HG03457 (cell line): ENCODE measurements at regions not wholly inside any gene's neighbourhood (a gene's known extent, or its start where the extent isn't known, plus 50 kb on each side); places are given as distances from the start of the nearest gene placed in this dataset.

ENCODE experiments used
- ATAC-seq: cut with Tn5 transposase; IDR thresholded peaks from one replicate; pipeline ENCODE4 v1.9.1; 2021; ENCODE audit warnings: moderate number of reproducible peaks; ENCODE audit not compliant: unreplicated experiment

- ATAC-seq, result no peak
These were observed 163.0 kb upstream of the SYT13 start for GRCh38 chr11:45449036-45449601.

DNA sequence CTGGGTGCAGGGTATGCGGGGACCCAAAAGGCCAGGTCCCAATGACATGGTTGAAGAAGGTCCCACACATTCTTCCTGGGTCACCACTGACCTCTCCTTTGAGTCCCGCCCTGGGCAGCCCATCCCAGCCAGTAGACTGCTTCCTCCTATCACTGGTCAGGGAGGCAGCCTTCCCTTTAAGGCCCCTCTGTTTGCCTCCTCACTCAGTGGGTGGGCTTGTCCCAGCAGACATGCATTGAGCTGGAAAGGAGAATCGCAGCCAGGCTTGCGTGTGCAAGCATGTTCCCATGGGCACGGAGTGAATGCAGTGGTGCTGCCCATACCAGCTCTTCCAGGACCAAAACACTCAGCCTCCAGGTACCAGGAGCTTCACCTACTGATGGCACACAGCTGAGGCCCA lies 162.4 kb upstream of the SYT13 start:
- ATAC-seq, result no peak

- ATAC-seq, result no peak
These were observed 160.9 kb upstream of the SYT13 start for GRCh38 chr11:45446998-45447397.

- ATAC-seq, result no peak
These were observed 160.3 kb upstream of the SYT13 start for GRCh38 chr11:45446434-45446833.

DNA sequence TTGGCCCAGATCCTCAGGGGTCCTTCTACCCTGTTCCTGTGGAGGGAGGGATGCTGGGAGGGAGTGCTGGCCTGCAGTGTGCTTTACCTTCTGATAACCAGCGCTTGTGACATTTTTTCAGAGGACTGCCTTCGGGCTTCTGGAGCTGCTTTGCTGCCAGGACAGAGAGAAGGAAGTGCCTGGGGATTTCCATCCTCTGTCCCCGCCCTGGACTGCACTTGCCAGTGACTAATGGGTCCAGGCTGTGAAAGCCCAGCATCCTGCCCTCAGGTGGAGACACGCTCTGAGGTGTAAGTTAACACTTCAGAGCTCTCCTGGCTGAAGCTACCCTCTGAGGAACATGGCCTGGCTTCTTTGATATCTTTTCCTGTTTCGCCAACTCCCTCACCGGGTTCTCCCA lies 158.7 kb upstream of the SYT13 start:
- no peak for ATAC-seq

GRCh38 chr11:45440111-45440510 lies 154.0 kb upstream of the SYT13 start:
- no peak for ATAC-seq

DNA sequence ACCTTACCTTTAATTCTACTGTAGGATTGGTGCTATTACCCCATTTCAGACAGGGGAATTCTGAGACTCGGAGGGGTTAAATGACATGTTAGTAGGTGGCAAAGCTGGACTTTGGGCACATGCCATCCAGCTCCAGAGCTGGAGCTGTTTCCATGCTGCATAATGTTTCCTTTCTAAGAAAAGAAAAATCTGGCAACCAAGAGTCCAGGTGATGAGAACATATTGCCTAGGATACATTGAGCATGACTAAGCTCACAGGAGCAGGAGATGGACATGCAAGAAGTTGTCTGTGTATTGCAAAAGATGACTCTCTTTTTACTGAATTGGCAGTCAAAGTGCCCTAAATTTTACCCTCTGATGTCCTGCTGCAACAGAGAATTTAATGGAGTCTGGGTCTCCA lies 150.8 kb upstream of the SYT13 start:
- no peak for ATAC-seq

DNA sequence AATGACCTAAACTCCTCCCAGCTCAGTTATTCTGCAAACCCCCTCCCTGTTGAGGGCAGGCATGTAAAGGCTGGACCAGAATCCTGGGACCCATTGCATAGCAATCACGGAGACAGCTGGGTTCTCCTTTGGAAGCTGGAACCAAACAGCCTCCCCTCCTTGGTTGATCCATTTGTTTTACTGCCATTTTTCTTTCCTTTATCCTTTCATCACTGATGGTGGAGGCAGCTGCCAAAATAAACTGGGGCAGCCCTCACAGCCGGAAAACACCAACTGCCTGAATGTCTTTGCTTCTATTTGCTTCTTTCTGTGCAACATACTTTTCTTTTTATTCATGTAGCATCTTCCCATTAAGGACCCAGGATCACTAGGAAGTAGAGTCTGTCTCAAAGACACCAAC lies 150.0 kb upstream of the SYT13 start:
- ATAC-seq, result no peak

GRCh38 chr11:45435706-45436105 lies 149.6 kb upstream of the SYT13 start:
- no peak for ATAC-seq

- no peak for ATAC-seq
These were observed 146.8 kb upstream of the SYT13 start for GRCh38 chr11:45432910-45433309.

GRCh38 chr11:45432100-45432499 lies 146.0 kb upstream of the SYT13 start:
- ATAC-seq, result no peak

GRCh38 chr11:45431046-45432018 lies 145.2 kb upstream of the SYT13 start:
- no peak for ATAC-seq

DNA sequence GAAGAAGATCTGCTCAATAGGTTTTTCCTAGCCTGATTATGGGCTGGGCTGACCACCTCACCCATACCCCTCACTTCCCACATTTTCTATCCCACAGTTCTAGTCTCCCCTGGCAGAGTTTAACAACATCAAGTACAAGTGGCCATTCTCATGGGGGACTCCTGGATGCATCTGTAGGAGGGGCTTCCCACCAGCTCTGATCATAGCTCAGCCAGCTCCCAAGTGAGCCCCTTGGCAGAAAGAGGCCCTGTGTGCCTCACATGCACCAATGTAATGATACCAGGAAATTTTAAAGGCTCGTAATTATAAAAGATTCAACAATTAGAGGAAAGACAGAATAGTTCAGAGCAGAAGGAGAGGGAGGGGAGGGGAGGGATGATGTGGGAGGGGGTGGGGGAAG lies 144.2 kb upstream of the SYT13 start:
- ATAC-seq, result no peak

GRCh38 chr11:45429719-45430118 lies 143.6 kb upstream of the SYT13 start:
- ATAC-seq, result no peak

DNA sequence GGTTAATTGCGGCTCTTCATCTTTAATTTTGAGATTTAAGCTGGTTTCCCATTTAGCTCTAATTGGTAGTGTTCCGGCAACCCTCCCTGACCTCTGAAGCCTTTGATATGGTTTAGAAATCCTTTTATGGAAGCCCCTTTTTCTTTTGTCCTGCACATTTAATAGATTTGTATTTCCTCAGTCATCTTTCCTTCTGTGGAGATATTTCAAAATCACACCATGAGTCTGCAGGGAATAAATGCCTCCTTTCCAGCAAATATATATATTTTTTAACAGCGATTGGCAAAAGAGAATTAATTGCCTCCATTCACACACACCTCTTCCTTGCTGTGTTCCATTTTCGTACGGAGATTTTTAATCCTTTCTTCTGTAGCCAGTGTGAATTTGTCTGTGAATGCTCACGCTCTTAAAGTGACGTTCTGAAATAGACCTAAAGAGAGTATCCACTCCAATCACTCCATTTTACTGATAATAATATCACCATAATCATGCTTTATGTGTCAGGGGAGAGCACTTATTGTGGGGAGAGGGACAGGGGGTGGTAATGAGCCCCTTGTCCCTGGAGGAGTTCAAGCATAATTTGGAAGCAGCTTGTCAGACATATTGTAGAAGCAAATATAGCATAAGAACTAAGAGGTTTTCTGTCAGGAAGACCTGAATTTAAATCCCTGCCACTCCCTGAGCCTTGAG lies 142.5 kb upstream of the SYT13 start:
- ATAC-seq, result no peak

GRCh38 chr11:45428116-45428515 lies 142.0 kb upstream of the SYT13 start:
- ATAC-seq, result no peak

DNA sequence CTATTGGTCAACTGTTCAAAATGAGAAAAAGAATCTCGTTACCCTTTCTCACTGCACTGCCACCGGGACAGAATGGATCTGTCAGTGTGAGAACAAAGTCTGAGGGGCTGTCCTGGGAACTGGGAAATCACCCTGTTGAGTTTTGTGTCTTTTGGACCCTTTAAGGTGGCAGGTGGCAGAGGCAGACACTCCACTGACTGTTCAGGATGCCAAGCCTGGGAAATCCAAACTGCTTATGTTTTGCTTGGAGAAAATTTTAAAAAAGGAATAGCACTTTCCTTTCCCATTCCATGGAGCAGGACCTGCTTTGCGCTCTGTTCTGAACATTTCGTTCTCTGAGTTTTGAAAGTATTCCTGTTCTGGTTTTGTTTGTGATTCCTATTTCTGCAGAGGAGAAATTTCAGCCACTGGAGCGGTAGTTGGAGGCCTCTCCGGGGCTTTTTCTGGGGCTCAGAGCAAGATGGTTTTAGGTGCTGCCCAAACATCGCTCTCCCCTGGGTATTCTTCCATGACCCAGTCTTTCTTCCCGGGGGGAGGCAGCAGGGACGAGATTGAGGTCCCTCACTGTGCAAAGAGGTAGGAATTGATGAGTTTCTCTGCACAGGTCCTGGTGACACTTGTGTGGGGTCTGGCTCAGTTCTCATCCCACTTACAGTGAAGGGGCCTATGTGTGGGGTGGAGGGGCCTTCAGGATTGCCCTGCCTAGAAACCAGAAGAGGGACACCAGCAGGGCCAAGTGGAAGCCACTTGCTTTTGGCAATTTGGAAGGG lies 138.5 kb upstream of the SYT13 start:
- no peak for ATAC-seq

- no peak for ATAC-seq
These were observed 137.5 kb upstream of the SYT13 start for GRCh38 chr11:45423475-45424120.

- no peak for ATAC-seq
These were observed 136.9 kb upstream of the SYT13 start for GRCh38 chr11:45423036-45423435.

DNA sequence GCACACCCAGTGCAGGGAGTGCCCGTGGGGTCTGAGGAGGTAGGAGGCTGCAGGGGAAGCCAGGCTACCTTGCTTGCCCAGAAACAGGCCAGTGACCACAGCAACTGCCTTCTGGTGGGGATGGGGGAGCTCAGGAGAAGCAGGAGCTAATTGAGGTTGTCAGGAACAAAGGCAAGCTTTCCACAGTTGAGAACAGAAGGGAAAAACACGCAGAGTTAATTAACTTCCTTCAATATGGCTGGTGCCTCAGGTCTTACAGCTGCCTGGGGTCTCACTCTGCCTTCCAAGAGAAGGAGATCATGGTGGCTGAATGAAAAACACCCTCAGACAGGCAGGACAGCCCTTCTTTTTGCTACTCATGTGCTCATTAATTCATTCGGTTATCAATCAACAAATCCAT lies 127.9 kb upstream of the SYT13 start:
- no peak for ATAC-seq
